ENCODE measurements at regions not wholly inside any gene's neighbourhood (a gene's known extent, or its start where the extent isn't known, plus 50 kb on each side); places are given as distances from the start of the nearest gene placed in this dataset.

DNA sequence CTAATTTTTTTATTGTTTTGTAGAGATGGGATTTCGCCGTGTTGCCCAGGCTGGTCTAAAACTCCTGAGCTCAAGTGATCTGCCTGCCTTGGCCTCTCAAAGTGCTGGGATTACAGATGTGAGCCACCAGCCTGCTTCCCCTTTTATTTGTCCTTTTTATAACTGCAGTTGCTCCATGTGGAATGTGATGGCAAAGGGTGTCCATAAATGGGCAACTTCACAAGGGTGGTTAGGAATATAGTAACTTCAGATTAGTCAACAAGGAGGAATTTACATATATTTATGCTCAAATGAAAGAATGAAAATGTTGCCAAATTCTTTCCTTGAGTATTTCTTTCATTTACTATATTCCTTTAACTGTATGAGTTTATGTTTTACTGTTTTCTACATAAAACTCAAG is 182.9 kb downstream of the BACH1 start:
- TF ChIP-seq CTCF (conservative IDR thresholded peaks at IDR 0.05 in 1 of 2, IDR thresholded peaks at IDR 0.05 in 1 of 2; ENCODE audit: extremely low read depth in 1 of 2, insufficient read depth in 1 of 2, low read depth in 1 of 2, low read length in 2 of 2) = no peak
- TF ChIP-seq EZH2 (IDR thresholded peaks at IDR 0.05; ENCODE audit: borderline replicate concordance, low read length) = no peak

All from mammary epithelial cell (primary cell).